ENCODE measurements at regions not wholly inside any gene's neighbourhood (a gene's known extent, or its start where the extent isn't known, plus 50 kb on each side); places are given as distances from the start of the nearest gene placed in this dataset.

GRCh38 chr4:123503698-123504363 lies 107.2 kb downstream of the SPRY1 start:
- H3K9me3 ChIP-seq (ENCODE audit: control extremely low read depth in 1 of 3, control insufficient read depth in 2 of 3, insufficient read depth in 1 of 3, low read length in 2 of 3), result peaks cover 0 to 5% (median 0%) of the 10 kb centered on the region in 3 donors
- peaks cover 16 to 21% of the 10 kb centered on the region in 2 donors for H3K4me1 ChIP-seq (ENCODE audit: control insufficient read depth in 2 of 2, insufficient read depth in 2 of 2, low read length in 2 of 2)
- H3K4me1 Mint-ChIP-seq, result peaks cover 26% of the 10 kb centered on the region
- H3K4me3 ChIP-seq (ENCODE audit: control extremely low read depth in 1 of 5, extremely low read depth in 1 of 5, insufficient read depth in 1 of 5, low read depth in 2 of 5, low read length in 4 of 5), result no peak overlapping the region
- no peak overlapping the region for H3K27ac ChIP-seq (ENCODE audit: low read length in 2 of 2)
- peaks cover 29% of the 10 kb centered on the region for H3K27me3 Mint-ChIP-seq
- no peaks in the 10 kb centered on the region for H3K9me3 Mint-ChIP-seq (ENCODE audit: insufficient read depth)
- intact Hi-C loops (cut with micrococcal nuclease), result loop anchor here (10.0 kb wide), 1 partner anchor 59 kb away; no protein-coding TSS in a partner anchor
- 96% methylated on average over 3 of the region's 4 CpGs for WGBS (ENCODE audit: insufficient coverage)
- TF ChIP-seq CTCF (IDR thresholded peaks at IDR 0.05) (no peak), EZH2 (IDR thresholded peaks at IDR 0.05; ENCODE audit: borderline replicate concordance, insufficient read depth, low read depth, low read length, poor library complexity, severe bottlenecking) (no peak)
- H3K27ac Mint-ChIP-seq, result no peak overlapping the region
- no peak overlapping the region for H3K4me3 Mint-ChIP-seq
- CTCF ChIA-PET, result no interaction called here
- no peaks in the 10 kb centered on the region for H4K20me1 ChIP-seq (ENCODE audit: control insufficient read depth, insufficient read depth, low read length, poor library complexity, severe bottlenecking)
- no peaks in the 10 kb centered on the region for H3K36me3 ChIP-seq (replicated peaks in 1 of 2; ENCODE audit: control extremely low read depth in 1 of 2, control insufficient read depth in 1 of 2, extremely low read depth in 1 of 2, insufficient read depth in 2 of 2, low read length in 1 of 2)
- no peaks in the 10 kb centered on the region for H3K79me2 ChIP-seq (ENCODE audit: control insufficient read depth, insufficient read depth, low read length)
- POLR2A ChIA-PET, result no interaction called here
- no peak overlapping the region for H2AFZ ChIP-seq (ENCODE audit: insufficient read depth, low read depth, low read length, poor library complexity, severe bottlenecking)
- ATAC-seq (ENCODE audit: low read depth) (no peak), DNase-seq (no peak)
- no peak overlapping the region for H3K4me2 ChIP-seq (replicated peaks; ENCODE audit: low read depth, low read length, poor library complexity, severe bottlenecking)
- H3K9ac ChIP-seq (ENCODE audit: low read length), result no peak overlapping the region
- peaks cover 0 to 3% (median 0%) of the 10 kb centered on the region in 4 experiments for H3K27me3 ChIP-seq (replicated peaks in 1 of 4; ENCODE audit: control extremely low read depth in 1 of 4, control insufficient read depth in 3 of 4, insufficient read depth in 4 of 4, low read length in 3 of 4)

Data from B cell (primary cell).